Activated CD4-positive, alpha-beta T cell treated with anti-CD3 and anti-CD28 coated beads, Interleukin-2, amount 50 U/mL, for 4 hours (primary cell): ENCODE measurements at regions not wholly inside any gene's neighbourhood (a gene's known extent, or its start where the extent isn't known, plus 50 kb on each side); places are given as distances from the start of the nearest gene placed in this dataset.

ENCODE experiments used
- DNase-seq, 2 experiments: peaks; one replicate each; pipeline ENCODE4 v3.0.0-alpha.2; 2020

DNA sequence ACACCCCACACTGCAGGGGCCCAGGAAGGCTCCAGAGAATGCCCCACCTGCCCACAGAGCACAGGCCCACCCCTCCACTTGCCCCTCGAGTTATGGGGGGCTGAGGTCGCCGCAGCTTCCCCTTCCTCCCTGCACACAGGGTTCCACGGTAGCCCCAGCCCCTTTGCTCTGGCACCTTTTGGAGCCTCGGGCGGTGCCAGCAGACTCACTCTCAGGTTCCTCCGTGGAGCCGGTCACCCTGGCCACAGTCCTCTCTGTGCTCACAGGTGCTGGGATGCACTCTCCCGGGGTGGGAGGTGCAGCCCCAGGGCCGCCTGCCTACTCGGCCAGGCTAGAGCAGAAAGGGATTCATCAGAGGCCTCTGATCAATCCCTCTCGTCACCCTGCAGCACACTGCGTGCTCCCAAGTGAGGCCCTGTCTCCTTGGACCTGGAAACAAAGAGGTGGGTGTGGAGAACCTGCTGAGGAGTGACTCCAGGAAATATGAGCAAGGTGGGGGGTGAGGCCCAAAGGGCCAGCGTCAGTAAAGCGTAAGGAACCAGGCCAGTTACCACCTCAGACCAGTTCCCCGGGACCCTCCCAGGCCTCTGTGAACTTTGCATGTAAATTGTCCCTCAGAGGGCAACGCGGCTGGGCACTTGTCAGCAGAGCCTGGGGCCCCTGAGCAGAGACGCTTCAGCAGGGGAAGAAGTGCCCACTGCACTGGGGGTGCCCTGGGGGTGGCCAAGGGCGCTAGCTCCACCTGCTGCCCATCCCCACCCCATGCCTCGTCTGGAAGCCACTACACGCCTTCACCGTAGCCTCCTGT, 167.8 kb downstream of the OLFM1 start:
- DNase-seq: no peak

DNA sequence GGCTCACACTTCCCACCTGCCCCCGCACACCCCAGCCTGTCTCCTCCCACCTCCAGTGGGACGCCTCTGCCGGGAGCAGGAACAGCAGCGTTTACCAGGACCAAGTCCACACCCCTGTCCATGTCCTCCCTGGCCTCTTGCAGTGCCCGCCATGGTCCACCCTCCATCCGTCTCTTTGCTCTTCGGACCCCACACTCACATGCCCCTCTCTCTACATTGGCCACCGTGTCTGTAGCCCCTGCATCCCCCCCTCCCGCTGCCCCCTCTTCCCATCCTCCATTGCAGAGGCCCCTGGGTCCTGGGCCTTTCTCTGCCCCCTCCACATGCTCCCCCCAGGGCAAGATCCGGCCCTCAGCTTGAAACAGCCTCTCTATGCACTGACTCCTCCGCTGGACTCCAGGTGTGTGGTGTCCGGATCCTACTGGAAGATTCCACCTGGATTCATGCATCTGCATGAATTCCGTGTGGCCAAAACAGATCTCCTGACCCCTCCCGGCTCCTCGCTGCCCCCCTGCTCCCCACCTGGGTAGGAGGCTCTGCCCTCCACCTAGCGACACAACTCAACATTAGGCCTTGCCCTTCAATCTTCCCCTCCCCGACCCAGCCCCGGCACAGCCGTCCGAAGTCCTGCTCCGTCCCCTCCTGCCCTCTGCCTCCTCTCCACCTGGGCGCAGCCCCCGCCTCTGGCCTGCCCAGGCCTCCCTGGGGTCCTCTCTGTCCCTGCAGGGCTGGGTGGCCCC, 168.5 kb downstream of the OLFM1 start:
- no peak for DNase-seq

DNA sequence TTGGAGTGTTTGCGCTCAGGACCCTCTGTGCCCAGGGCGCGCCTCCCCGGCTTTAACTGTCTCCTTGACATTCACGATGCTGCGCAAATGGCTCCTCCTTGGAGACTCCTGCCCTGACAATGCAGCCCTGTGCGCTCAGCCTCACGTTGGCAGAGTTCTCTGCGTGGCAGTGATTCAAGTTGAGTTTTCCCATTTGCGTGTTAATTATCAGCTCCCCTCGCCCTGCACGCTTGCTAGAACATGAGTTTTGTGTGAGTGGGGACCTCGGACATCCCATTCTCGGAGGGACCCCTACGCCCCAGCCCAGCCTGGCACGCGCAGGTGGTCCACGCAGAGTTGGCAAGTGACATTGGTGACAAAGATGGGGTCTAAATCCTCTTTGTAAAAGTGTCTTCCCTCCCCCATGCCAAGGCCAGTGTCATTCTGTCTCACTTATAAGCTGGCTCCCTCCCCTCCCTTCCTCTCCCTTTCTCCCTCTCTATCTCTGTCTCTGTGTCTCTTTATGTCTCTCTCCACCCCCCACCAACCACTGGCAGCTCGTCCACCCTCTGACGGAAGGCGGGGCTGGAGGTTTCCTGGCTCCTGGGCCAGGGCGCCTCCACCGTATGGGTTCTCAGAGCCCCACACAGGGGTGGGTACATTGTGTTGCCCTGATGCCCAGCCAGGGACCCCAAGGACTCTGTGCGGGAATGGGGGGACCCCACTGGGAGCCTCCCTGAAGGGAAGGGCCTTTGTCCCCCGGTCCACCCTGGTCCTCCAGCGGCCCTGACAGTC, 169.3 kb downstream of the OLFM1 start:
- DNase-seq: no peak

DNA sequence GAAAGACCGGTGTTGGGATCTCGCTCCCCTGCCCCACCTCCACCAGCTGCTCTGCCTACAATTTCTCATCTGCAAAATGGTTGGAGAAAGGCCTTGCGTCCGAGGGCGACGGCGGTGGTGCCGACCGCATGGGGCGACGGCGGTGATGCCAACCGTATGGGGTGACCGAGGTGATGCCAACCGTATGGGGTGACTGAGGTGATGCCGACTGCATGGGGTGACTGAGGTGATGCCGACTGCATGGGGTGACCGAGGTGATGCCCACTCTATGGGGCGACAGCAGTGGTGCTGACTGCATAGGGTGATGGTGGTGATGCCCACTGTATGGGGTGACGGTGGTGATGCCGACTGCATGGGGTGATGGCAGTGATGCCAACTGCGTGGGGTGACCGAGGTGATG, 171.0 kb downstream of the OLFM1 start:
- DNase-seq: no peak

DNA sequence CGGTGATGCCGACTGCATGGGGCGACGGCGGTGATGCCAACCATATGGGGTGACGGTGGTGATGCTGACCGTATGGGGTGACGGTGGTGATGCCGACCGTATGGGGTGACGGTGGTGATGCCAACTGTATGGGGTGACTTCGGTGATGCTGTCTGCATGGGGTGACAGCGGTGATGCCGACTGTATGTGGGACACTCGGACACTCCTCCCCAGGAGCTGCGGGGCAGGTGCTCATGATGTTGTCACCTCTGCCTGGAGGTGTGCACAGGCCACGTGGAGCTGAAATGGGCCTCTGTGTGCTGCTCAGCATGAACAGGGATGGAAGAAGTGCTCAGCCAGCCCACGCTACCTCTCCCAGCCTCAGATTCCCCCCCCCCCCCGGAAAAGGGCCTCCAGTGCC, 171.8 kb downstream of the OLFM1 start:
- no peak for DNase-seq

DNA sequence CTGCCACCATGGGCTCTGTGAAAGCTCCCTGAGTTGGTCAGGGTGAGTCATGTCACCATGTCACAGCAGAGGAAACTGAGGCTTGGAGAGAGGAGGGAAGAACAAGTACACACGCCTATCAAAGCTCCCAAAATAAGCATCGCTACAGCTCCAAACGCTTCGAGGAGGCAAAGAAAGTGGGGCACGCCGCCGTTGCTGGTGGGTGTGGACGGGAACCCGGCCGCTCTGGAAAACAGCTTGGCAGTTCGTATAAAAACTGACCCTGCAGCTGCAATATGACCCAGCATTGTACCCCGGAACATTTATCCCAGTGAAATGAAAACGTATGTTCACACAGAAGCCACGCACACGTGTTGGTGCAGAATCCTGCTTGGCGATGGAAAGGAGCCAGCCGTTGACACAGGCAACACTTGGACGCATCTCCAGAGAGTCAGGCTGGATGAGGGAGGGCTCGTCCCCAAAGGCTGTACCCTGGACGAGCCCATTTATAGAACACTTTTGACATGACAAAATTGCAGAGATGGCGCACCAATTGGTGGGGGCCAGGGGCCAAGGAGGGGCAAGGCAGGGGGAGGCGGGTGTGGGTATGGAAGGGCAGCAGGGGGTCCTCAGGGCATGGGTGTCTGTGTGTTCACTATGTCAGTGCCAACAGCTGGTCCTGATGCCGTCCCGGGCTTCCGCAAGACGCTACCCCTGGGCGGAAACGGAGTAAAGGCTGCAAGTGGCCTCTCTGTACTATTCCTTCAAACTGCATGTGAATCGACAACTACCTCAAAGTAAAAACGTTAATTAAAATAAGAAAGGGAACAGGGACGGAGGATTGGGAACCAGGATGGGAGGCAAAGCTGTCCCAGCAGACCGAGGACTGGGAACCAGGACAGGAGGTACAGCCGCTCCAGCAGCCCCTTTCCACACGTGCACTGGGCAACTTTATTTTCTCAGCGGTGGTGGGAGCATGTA, 173.0 kb downstream of the OLFM1 start:
- DNase-seq: no peak

DNA sequence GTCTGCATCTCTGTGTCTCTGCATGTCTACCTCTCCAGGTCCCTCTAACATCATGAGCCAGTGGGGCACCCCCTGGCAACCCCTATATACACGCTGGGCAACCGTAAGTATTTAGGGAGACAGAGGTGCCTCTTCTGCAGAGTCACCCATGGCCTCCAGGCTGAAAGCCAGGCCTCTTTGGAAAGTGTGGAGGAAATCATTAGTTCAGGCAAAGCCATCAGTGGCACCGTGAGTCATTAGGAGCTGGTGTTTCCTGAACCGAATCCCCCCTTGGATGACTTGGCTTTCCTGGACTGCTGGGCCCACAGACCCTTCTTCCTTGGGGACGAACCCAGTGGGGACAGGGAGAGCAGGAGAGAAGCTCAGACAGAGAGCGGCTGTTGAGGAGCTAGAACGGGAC, 174.8 kb downstream of the OLFM1 start:
- DNase-seq: no peak

DNA sequence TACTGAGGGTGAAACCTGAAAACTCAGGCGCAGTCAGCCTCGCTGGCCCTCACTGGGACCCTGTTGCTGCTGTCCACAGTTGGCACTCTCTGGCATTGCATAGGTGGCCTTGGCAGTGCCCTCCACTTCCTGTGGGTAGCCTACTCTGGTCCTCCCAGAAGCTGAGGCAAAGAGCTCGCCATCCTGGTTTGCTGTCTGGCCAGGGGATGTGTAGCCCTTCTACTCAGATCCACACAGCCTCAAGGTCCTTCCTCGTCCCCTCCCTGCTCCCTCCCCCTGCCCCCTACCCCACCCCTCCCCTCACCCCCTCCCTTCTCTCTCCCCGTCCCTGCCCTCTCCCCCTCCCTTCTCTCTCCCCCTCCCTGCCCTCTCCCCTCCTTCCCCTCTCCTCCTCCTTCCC, 176.0 kb downstream of the OLFM1 start:
- no peak for DNase-seq

DNA sequence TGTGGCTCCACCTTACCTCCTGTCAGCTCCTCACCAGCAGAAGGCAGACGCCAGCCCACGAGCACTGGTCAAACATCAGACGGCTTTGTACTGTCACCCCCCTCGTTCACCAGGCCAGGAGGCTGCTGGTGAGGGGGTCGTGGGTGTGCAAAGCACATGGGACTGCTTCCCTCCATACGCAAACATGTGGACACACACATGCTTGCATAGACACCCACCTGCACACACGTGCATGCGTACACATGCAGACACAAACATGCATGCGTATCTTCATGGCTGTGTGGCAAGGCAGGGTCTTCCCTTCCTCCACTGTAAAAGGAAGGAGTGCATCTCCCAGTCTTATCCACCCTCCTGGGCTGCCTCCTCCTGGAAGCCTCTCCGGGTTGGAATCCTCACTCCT, 178.5 kb downstream of the OLFM1 start:
- no peak for DNase-seq

DNA sequence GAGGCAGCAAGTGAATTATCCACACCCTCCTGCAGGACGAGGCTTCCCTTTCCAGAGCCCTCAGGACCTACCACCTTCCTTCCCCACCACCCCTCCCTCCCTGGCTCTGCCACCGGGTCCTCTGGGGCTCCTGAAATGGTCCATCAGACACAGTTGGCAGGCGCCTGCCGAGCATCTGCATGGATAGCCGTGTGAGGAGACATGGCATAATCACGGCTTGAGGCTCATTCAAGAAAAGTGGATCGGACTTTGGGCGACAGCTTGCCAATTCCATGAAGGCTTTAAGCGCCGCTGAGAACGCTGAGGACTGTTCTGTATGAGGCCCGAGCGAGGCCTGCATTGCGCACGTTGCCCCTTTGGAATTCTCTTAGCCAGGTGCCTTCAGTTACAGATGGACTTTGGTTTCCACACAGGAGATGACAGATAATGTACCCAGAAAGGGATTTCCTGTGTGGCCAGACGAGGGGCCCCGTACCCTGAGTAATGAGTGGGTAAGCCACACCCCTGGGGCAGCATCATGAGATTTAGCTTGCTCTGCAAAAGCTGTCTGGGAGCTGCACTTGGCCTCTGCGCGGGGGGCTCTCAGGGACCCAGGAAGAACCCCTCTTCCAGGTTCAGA, 179.8 kb downstream of the OLFM1 start:
- DNase-seq: no peak

DNA sequence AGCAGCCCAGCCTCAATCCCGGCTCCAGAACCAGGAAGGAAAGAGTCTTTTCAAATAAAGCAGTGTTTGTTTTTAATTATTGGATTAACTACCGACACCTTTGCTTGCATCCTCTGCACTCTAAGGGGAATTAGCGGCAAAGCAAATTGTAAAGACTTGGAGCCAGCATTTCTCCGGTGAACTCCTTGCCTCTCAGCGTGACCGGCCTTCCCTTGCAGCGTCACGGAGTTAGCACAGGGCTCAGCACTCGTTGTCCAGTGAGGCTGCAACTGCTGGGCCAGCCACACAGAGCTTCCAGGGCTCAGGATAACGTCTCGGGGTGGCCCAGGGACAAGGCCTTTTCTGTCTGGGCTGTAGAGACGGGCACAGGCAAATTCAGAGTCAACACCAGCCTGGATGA, 180.6 kb downstream of the OLFM1 start:
- no peak for DNase-seq

DNA sequence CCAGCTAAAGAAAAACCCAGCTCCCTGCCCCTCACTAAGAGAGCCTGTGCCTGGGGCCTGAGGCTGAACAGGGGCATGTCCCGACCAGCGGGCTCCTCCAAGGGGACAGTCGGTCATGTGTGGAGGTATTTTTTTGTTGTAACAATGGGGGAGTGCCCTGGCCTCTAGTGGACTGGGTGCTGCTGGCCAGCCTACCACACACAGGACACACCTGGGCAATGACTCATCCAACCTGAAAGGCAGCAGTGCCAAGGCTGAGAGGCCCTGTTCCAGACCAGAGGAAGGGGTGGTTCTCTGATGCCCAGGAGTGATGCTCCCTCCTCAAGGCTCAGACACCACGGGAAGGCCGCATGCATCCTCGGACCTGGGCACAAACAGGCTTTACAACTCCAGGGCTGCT, 181.5 kb downstream of the OLFM1 start:
- no peak for DNase-seq

DNA sequence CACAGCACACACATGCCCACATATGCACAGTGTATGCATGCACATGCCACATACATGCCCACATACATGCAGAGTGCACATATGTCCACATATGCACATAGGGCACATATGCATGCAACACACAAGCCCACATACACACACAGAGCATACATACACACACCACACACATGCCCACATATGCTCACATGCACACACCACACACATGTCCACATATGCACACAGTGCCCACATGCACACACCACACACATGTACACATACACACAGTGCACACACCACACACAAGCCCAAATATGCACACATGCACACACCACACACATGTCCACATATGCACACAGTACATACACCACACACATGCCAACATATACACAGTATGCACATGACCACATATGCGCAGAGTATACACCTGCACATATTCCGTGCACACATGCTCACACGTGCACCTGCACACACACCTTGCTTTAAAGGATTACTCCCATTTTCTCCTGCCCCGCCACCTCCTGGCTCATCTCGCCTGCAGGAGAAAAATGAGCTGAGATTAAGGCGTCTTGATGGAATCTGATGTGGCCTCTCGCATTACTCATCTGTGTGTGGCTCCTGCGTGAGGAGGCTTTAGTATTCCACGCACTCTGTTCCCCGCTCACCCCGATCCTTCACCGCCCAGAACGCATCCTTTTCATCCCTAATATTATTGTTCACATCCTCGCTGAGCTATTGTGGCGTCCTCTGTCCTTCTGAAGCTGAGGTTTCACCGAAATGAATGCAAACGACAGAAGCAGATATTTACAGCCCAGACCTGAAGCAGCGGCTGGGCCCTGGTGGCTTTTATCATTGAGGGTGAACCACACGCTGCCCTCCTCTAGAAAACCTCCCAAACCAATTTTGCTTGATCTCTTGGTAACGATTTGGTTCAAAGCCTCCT, 182.7 kb downstream of the OLFM1 start:
- no peak for DNase-seq

DNA sequence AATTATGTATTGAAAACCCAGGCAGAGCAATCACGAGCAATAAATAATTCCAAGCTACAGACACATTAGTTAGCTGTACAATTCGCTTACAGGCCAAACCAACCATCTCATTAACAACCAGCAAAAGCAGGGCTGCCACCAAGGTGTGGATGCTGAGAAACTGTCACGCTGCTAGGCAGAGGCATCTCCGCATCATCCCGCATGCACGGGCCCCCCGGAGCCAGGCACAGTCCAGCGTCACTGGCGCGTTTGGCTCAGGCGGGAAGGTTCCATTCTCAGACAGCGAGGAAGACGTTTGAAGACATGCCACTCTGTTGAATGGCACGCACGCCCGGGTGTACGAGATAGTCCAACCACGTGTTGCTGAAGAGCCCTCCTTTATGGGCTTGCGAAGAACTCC, 184.0 kb downstream of the OLFM1 start:
- DNase-seq: no peak

DNA sequence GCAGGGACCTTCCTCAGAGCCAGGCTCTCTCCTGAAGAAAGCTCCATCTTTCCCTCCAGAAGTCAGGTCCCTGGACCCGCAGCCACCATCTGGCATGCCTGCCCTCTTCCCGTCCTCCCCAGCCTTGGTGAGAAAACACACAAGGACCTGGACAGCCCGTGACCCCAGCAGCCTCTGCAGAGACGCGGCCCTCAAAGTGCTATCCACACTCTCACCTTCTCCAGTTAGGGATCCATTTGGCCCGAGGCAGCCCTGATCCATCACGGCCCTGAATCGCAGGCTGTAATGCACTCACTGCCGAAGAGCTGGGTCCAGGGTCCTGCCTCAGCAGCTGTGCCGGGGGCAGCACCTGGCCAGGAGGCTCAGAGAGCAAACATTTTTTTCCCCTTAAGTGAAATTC, 185.1 kb downstream of the OLFM1 start:
- no peak for DNase-seq

DNA sequence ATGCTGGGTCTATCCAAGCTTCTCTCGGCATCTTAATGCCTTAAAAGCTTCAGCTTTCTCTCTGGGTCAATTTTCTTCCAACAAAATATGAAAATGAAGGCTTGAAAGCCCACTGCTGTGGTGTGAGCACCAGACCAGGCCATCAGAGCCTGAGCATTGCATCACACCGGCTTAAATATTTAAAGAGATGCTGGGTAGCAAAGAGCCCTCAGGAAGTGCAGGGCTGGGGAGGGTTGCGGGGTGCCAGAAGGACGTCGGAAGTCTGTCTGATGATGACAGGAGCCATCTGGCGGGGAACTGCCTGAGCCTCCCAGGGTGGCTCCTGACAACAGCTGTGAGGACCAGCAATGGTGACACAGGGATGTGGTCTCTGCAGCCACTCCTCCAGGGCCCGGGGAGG, 185.5 kb downstream of the OLFM1 start:
- no peak for DNase-seq

DNA sequence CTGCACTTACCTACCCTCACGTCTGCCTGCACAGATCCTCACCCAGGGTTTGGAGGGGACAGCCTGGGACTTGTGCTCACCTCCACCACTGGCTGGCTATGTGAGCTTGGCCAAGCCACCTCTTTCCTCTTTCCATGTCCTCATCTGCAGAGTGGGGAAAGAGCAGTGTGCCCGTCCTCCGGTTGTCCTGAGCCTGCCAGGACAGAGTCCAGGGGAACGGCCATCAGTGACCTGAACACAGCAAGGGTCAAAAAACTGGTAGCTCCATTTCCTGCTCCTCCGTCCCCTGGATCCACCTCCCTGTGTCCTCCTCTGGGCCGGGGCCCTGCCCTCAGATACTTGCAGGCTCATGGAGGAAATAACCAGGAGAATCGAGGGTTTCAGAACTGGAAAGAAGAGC, 187.7 kb downstream of the OLFM1 start:
- no peak for DNase-seq

DNA sequence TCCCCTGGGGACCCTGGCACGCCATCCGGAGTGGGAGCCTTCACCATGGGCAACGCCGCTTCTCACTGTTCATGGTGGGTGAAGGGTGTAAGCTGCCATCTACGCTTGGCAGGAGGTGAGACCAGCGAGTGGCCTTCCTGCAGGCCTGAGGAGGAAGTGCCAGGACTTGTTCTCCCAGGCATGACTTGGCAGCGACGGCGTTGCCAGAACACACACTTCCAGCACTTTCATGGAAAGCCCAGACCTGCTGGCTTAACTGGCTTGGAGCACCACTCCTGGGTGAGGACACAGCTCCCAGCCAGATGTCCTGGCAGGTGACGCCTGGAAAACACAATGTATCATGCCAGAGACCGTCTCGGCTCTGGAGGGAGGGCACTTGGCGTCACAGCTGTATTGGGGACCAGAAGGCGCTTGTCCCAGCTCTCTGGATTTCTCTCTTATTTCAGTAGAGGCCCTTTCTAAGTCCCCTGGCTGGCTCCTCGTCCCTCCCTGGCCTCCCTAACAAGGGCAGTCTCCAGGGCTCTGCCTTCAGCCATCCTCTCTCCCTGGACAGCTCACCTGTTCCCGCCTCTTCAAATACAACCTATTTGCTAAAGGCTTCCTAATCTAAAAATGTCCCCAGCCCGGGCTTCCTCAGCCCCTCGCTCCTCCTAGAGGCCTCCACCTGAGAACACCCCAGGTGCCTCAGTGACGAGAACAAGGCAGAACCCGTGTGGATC, 188.3 kb downstream of the OLFM1 start:
- no peak for DNase-seq

DNA sequence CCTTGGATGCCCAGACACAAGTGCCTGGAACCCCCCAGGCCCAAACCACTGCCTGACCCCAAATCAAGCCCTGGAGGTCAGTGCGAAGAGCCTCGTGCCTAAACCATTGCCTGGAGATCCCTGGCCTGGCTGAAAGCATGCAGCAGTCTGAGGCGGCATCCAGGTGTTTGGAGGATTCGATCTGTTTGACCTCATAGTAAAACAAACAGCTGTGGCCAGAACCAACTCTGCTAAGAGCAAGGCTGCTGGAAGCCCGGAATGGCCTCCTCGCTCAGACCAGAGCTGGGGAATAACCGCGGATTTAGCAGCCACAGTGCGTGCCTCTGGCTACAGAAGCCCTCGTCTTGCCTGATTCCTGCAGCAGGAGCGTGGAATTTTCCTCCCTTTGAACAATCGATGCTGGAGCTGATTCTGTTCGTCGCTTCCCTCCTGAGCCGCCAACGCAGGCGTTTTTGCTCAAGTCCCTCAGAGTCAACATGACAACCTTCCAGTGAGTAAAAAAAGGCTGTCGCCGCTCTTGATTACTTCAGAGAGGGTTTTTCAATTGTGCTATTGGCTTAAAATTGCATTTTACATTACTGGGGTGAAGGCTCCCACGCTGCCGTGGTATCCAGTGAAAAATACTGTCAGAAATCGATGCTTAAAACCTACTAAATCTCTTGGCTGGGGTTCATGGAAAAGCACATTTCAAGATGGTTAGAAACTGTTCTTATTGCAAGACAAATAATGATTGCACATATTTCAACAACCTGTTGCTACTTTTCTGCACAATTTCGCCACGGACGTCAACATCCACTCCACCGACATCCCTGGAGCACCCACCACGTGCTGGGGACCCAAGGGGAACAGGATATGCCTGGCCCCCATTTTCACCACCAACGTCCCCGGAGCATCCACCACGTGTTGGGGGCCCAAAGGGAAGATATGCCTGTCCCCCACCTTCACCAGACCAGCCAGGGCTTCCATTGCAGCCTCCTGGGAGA, 190.0 kb downstream of the OLFM1 start:
- DNase-seq: no peak
